NCI-H2227 (cell line): ENCODE measurements at regions not wholly inside any gene's neighbourhood (a gene's known extent, or its start where the extent isn't known, plus 50 kb on each side); places are given as distances from the start of the nearest gene placed in this dataset.
"Not testable (repeated sequence)": the region's sequence is repeated elsewhere in the genome, so short reads cannot be mapped to it uniquely, and the experiment has no call there.

Experiments used
- DNase-seq: peaks from one replicate; lab custom pipeline; 2025; ENCODE audit not compliant: unreplicated experiment; lab: John Stamatoyannopoulos, UW

- DNase-seq, result no peak
These were observed 221.6 kb downstream of the NR2F1-AS1 start for GRCh38 chr5:93359296-93359959.

GRCh38 chr5:93358176-93358575 lies 222.8 kb downstream of the NR2F1-AS1 start:
- no peak for DNase-seq

- DNase-seq, result no peak
These were observed 223.3 kb downstream of the NR2F1-AS1 start for GRCh38 chr5:93357686-93358085.

GRCh38 chr5:93355691-93356090 lies 225.3 kb downstream of the NR2F1-AS1 start:
- DNase-seq, result no peak

- no peak for DNase-seq
These were observed 228.8 kb downstream of the NR2F1-AS1 start for GRCh38 chr5:93352186-93352585.

- DNase-seq, result no peak
These were observed 231.4 kb downstream of the NR2F1-AS1 start for GRCh38 chr5:93349613-93350012.

GRCh38 chr5:93348231-93348630 lies 232.8 kb downstream of the NR2F1-AS1 start:
- DNase-seq, result no peak

- DNase-seq, result not testable (repeated sequence)
These were observed 234.2 kb downstream of the NR2F1-AS1 start for GRCh38 chr5:93346850-93347249.

GRCh38 chr5:93346301-93346700 lies 234.7 kb downstream of the NR2F1-AS1 start:
- no peak for DNase-seq

GRCh38 chr5:93343570-93343969 lies 237.4 kb downstream of the NR2F1-AS1 start:
- no peak for DNase-seq

- DNase-seq, result no peak
These were observed 238.4 kb downstream of the NR2F1-AS1 start for GRCh38 chr5:93342563-93343061.

- DNase-seq, result no peak
These were observed 240.1 kb downstream of the NR2F1-AS1 start for GRCh38 chr5:93340881-93341280.

- no peak for DNase-seq
These were observed 243.9 kb downstream of the NR2F1-AS1 start for GRCh38 chr5:93337138-93337537.

- DNase-seq, result no peak
These were observed 244.5 kb downstream of the NR2F1-AS1 start for GRCh38 chr5:93336330-93337110.

- DNase-seq, result no peak
These were observed 249.2 kb downstream of the NR2F1-AS1 start for GRCh38 chr5:93331863-93332262.

- DNase-seq, result no peak
These were observed 249.8 kb downstream of the NR2F1-AS1 start for GRCh38 chr5:93331241-93331640.

GRCh38 chr5:93330506-93330905 lies 250.5 kb downstream of the NR2F1-AS1 start:
- DNase-seq, result no peak

- DNase-seq, result no peak
These were observed 251.3 kb downstream of the NR2F1-AS1 start for GRCh38 chr5:93329756-93330155.

- DNase-seq, result no peak
These were observed 252.2 kb downstream of the NR2F1-AS1 start for GRCh38 chr5:93328833-93329232.

- DNase-seq, result no peak
These were observed 253.4 kb downstream of the NR2F1-AS1 start for GRCh38 chr5:93327605-93328004.

- no peak for DNase-seq
These were observed 255.1 kb downstream of the NR2F1-AS1 start for GRCh38 chr5:93325946-93326345.
